ENCODE measurements at regions not wholly inside any gene's neighbourhood (a gene's known extent, or its start where the extent isn't known, plus 50 kb on each side); places are given as distances from the start of the nearest gene placed in this dataset.

DNA sequence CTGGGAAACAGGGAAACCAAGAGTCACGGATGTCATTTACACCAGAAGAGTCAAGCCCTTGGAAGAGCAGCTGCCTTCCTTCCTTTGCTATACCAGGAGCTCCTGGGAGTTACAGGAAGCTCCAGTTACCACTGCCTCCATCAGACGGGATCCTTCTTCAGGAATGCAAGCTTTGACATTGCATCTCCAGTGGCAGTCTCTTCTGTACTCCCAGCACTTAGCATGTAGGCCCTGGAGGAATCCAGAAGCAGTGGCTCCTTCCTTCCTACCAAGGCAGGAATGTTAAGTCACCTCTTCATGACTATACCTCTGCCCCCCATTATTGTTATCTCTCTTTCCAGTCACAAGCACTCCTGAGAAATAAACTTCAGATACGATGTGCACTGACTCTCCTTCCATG is 836.0 kb downstream of the MAFB start:
- DNase-seq, result no peak

GRCh38 chr20:39851459-39851858 is 837.6 kb downstream of the MAFB start:
- DNase-seq, result no peak

GRCh38 chr20:39850821-39851330 is 838.2 kb downstream of the MAFB start:
- peak; percentile 57 for DNase-seq

DNA sequence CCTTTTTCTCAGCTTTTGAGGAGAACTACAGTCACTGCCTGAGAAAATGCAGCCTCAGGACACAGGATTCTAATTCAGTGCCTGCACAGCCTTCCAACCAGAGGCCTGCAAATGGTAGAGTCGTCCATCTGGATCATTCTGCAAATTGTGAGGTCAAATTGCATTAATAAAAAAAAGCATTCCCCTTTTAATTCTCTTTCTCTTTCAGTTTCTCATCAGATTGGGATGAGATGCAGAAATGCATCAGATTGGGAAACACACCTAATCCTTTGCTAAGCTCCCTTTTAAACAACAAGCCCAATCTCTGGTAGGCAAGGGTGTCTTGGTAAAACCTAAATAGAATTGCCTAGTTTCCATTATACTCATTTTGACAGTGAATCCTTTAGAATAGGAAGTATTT is 838.8 kb downstream of the MAFB start:
- DNase-seq, result no peak

DNA sequence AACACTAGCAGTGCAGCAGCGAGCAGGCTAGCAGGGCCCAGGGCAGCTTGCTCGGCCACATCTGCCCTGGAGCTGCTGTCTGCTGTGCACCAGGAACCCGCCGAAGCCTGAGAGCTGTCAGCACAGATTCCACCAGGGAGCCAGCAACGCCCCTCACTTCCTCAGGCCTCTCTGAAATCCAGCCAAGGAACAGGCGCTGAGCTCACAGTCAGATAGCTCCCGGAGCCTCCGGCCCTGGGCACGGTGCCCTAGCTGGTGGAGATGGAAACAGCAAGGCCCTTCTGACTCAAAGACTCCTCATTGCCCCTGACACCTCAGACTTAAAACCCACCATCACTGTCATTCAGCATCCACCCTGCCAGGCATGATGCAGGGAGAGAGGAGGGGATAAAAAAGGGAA is 839.4 kb downstream of the MAFB start:
- DNase-seq, result peak; percentile 58

- no peak for DNase-seq
These were observed 839.9 kb downstream of the MAFB start for GRCh38 chr20:39849171-39849570.

- DNase-seq, result no peak
These were observed 849.5 kb downstream of the MAFB start for GRCh38 chr20:39839399-39840119.

GRCh38 chr20:39837561-39837960 is 851.5 kb downstream of the MAFB start:
- DNase-seq, result no peak

DNA sequence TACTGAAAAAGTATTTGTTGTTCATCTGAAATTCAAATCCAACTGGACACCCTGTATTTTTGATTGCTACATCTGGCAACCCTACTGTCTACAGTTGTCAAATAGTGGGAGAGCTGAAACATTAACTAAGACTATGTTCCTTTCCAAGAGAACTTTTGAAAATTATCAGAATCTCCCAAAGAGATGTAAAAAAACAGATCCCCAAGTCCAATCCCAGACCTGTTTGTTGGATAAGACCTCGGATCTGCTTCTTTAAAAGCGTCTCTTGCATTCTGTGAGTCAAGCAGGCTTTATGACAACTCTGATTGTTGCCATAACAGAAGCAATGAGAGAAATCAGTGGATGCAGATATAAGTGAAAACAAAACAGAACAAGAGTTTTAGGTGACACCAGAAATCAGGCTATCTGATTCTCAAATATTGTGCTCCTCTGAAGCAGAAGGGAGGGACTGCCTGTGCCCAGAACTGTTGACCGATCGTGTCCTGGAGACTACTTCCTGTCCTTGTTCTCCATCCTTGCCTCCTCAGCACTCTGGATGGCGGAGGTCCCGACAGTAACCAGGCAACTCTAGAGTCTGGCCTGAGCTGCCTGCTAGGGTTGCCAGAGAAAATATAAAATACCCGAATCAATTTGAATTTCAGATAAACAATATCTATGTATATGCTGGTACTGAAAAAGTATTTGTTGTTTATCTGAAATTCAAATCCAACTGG is 853.8 kb downstream of the MAFB start:
- no peak for DNase-seq

- DNase-seq, result no peak
These were observed 858.1 kb downstream of the MAFB start for GRCh38 chr20:39830903-39831302.

- no peak for DNase-seq
These were observed 859.4 kb downstream of the MAFB start for GRCh38 chr20:39829661-39830060.

DNA sequence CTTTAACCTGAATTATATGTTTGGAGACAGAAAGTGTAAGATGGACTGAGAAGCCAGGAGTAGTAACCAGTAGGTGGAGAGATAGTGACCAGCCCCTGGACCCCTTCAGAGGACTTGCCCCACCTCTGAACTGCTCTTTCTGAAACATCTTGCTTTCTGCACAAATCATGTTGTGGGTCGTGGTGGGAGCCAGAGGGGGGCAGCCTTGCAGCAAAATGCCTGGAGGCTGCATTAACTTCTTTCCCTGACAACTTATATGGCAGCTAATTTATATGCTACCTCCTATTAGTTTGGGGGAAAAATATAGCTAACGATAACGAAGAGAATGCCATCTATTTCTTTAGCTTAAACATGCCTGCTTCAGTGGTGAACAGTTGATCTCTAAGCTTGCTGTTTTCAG is 859.8 kb downstream of the MAFB start:
- DNase-seq, result peak; percentile 22

- DNase-seq, result no peak
These were observed 863.1 kb downstream of the MAFB start for GRCh38 chr20:39825950-39826349.

- no peak for DNase-seq
These were observed 863.4 kb downstream of the DHX35 start for GRCh38 chr20:39825524-39825923.

- no peak for DNase-seq
These were observed 861.1 kb downstream of the DHX35 start for GRCh38 chr20:39823224-39823623.

DNA sequence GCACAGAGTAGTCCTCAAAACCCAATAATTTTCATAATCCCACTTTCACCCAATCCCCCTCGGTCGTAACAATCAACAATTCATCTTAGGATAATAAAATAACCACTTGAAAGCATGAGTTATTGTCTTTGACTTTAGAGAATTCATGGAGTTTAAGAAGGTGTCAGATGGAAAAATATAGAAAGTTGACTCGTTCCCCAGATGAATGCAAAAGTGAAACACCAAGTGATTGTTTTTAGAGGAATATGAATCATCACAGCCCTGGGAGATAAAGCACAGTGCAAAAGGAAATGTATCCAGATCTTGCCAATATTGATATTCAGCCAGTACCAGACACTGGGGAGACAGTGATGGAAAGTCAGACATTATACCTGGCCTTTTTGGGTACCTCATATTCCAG is 860.5 kb downstream of the DHX35 start:
- no peak for DNase-seq

GRCh38 chr20:39813190-39813829 is 851.2 kb downstream of the DHX35 start:
- no peak for DNase-seq

DNA sequence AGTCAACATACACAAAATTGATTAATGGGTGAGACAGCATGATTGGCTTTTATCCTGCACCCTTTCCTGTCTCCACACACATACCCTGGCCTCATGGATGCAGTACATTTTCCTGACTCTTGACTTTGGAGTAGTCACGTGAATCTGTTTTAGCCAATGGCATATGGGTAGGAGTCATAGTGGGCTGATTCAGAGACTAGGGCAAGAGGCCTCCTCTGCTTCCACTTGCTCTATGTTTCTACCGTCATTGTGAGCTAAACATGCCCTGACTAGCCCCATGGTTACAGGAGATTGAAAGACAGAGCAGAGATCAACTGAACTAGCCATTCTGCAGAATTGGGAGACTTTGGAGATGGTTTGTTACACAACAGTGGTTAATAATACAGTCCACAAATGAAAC is 850.0 kb downstream of the DHX35 start:
- no peak for DNase-seq

- DNase-seq, result no peak
These were observed 848.2 kb downstream of the DHX35 start for GRCh38 chr20:39810309-39810708.

DNA sequence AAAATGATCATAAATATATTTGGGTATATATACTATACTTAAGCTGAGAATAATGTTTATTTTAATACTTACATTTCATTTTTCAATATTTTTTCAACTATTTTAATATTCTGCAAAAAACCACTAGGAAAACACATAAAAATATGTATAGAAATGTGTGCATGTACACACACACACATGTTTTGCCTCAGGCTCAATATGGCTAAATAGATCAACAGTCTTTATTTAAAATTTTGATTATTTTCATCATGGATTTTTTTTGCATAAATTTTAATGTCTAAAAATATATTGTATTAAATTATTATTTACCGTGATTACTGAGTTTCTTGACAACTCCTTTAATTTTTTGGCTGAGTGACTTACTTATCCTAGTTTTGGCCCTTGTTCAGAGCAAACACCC is 846.5 kb downstream of the DHX35 start:
- no peak for DNase-seq

- DNase-seq, result no peak
These were observed 838.4 kb downstream of the DHX35 start for GRCh38 chr20:39800548-39800947.

DNA sequence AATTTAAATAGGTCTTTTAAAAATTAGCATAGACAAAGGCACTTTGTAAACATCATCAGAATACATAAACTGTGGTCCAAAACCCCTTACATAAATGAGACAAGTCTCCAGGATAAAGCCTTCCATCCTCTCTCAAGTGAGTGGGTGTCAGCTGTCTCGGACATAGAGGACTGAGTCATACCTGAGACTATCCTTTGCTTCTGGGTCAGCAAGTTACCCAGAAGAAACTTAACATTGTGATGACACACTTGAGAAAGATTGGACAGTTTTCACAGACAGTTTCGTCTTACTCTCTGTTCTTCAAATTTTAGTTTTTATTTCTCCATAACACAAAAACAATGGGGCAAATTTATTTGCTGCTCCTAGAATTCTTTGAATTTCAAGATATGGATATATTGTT is 838.0 kb downstream of the DHX35 start:
- DNase-seq, result no peak

- no peak for DNase-seq
These were observed 837.3 kb downstream of the DHX35 start for GRCh38 chr20:39799366-39799965.

Measured in retina (tissue), 1 donor.